Body of pancreas (tissue), 4 donors: ENCODE measurements at regions not wholly inside any gene's neighbourhood (a gene's known extent, or its start where the extent isn't known, plus 50 kb on each side); places are given as distances from the start of the nearest gene placed in this dataset.

Experiments used
- POLR2A ChIP-seq, 3 donors: fragments of 450-650 bp; IDR thresholded peaks; one replicate each; pipeline ENCODE4 v1.6.1; 2016; ENCODE audit warnings: antibody characterized with exemption in 3 of 3, mild to moderate bottlenecking in 2 of 3
- TF ChIP-seq, protein P1 (sequence below), 7 experiments: fragments of 450-650 bp in 4 of 7; fragments of 200-600 bp in 3 of 7; sonication (generic) in 3 of 7; IDR thresholded peaks; one replicate each; pipeline ENCODE4 v1.5.1; 2016 to 2019; ENCODE audit warnings: antibody characterized with exemption in 7 of 7

GRCh38 chr3:168973206-168973605 lies 690.3 kb downstream of the MECOM start:
- TF ChIP-seq, protein P1, sequence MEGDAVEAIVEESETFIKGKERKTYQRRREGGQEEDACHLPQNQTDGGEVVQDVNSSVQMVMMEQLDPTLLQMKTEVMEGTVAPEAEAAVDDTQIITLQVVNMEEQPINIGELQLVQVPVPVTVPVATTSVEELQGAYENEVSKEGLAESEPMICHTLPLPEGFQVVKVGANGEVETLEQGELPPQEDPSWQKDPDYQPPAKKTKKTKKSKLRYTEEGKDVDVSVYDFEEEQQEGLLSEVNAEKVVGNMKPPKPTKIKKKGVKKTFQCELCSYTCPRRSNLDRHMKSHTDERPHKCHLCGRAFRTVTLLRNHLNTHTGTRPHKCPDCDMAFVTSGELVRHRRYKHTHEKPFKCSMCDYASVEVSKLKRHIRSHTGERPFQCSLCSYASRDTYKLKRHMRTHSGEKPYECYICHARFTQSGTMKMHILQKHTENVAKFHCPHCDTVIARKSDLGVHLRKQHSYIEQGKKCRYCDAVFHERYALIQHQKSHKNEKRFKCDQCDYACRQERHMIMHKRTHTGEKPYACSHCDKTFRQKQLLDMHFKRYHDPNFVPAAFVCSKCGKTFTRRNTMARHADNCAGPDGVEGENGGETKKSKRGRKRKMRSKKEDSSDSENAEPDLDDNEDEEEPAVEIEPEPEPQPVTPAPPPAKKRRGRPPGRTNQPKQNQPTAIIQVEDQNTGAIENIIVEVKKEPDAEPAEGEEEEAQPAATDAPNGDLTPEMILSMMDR (IDR thresholded peaks at IDR 0.05): no peak
- TF ChIP-seq POLR2A (IDR thresholded peaks at IDR 0.05): no peak
